MM.1S (cell line): ENCODE measurements at regions not wholly inside any gene's neighbourhood (a gene's known extent, or its start where the extent isn't known, plus 50 kb on each side); places are given as distances from the start of the nearest gene placed in this dataset.
A peak's percentile ranks its signal among the peaks of the same experiment; 100 is the strongest.

ENCODE experiments used
- DNase-seq: peaks from one replicate; pipeline ENCODE4 v3.0.0-alpha.2; 2015
- H2AFZ ChIP-seq: fragments of 300-600 bp; sonication (generic); 2 replicates; pipeline ENCODE4 v1.6.0; 2016; ENCODE audit warnings: antibody characterized with exemption, low read length
- H3F3A ChIP-seq: fragments of 300-600 bp; sonication (generic); 2 replicates; pipeline ENCODE4 v1.6.1; 2016; ENCODE audit warnings: mild to moderate bottlenecking, antibody characterized with exemption, low read length, moderate library complexity, mixed read lengths; ENCODE audit not compliant: insufficient read depth
- H3K27ac ChIP-seq: fragments of 300-600 bp; sonication (generic); 2 replicates; pipeline ENCODE4 v1.5.1; 2016; ENCODE audit warnings: mild to moderate bottlenecking, low read length
- H3K27me3 ChIP-seq: fragments of 300-600 bp; sonication (generic); replicated peaks from 2 replicates; pipeline ENCODE4 v1.6.0; 2016; ENCODE audit warnings: low read length; ENCODE audit not compliant: insufficient read depth
- H3K36me3 ChIP-seq: fragments of 300-600 bp; sonication (generic); replicated peaks from 2 replicates; pipeline ENCODE4 v1.6.1; 2016; ENCODE audit warnings: mild to moderate bottlenecking, low read length, mixed read lengths; ENCODE audit not compliant: insufficient read depth
- H3K4me1 ChIP-seq: fragments of 300-600 bp; sonication (generic); 2 replicates; pipeline ENCODE4 v1.6.1; 2016; ENCODE audit warnings: low read length, mixed read lengths
- H3K4me2 ChIP-seq: fragments of 300-600 bp; sonication (generic); 2 replicates; pipeline ENCODE4 v1.6.0; 2016; ENCODE audit warnings: low read depth, low read length
- H3K4me3 ChIP-seq: fragments of 300-600 bp; sonication (generic); 2 replicates; pipeline ENCODE4 v1.5.1; 2016; ENCODE audit warnings: low read length, mixed read lengths
- H3K79me2 ChIP-seq: fragments of 300-600 bp; sonication (generic); 2 replicates; pipeline ENCODE4 v1.6.1; 2016; ENCODE audit warnings: mixed run types, low read length, mixed read lengths
- H3K9ac ChIP-seq: fragments of 300-600 bp; sonication (generic); 2 replicates; pipeline ENCODE4 v1.6.1; 2016; ENCODE audit warnings: low read length, mixed read lengths
- H3K9me2 ChIP-seq: fragments of 300-600 bp; sonication (generic); replicated peaks from 2 replicates; pipeline ENCODE4 v1.6.1; 2016; ENCODE audit warnings: mild to moderate bottlenecking, low read length, mixed read lengths; ENCODE audit not compliant: insufficient read depth
- H3K9me3 ChIP-seq: fragments of 300-600 bp; sonication (generic); replicated peaks from 2 replicates; pipeline ENCODE4 v1.6.1; 2016; ENCODE audit warnings: mild to moderate bottlenecking, low read length, mixed read lengths; ENCODE audit not compliant: insufficient read depth
- H4K20me1 ChIP-seq: fragments of 300-600 bp; sonication (generic); 2 replicates; pipeline ENCODE4 v1.6.1; 2016; ENCODE audit warnings: mild to moderate bottlenecking, low read length, moderate library complexity, mixed read lengths; ENCODE audit not compliant: insufficient read depth
- CTCF ChIP-seq: fragments of 300-600 bp; sonication (generic); IDR thresholded peaks from 2 replicates; pipeline ENCODE4 v1.5.1; 2016; ENCODE audit warnings: antibody characterized with exemption, low read length, mixed read lengths
- EZH2 ChIP-seq: fragments of 300-600 bp; sonication (generic); optimal IDR thresholded peaks from 2 replicates; pipeline ENCODE3; 2017; ENCODE audit warnings: low read depth, mild to moderate bottlenecking, antibody characterized with exemption, low read length, mixed read lengths
- EZH2phosphoT487 ChIP-seq: fragments of 300-600 bp; sonication (generic); IDR thresholded peaks from 2 replicates; pipeline ENCODE4 v1.6.1; 2018; ENCODE audit warnings: antibody characterized with exemption, low read length

DNA sequence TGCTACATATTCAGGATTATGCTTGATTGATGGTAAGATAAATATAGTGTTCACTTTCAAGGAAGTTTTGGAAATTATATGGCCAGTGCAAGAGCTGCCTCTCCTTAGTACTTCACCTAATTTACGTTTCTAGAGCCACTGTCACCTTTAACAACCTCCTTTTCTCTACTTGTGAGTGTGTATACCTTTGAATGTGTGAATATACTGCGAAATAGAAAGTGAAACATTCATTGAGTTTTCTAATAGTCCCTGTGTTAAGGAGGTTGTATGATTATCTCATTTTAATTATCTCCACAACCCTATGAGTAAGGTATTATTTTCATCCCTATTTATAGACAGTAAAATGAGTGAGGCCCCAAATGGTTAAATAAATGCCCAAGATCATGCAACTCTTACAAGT lies 1050.5 kb downstream of the XPNPEP1 start:
- Histone ChIP-seq H2AFZ (no peak overlapping the region), H3K36me3 (no peaks in the 10 kb centered on the region), H3K79me2 (no peaks in the 10 kb centered on the region), H3K4me2 (no peak overlapping the region), H3K4me3 (no peak overlapping the region), H3K9me3 (no peaks in the 10 kb centered on the region), H3K9ac (no peak overlapping the region), H3K27me3 (no peaks in the 10 kb centered on the region), H3F3A (no peaks in the 10 kb centered on the region), H4K20me1 (no peaks in the 10 kb centered on the region), H3K9me2 (no peaks in the 10 kb centered on the region), H3K27ac (no peak overlapping the region), H3K4me1 (no peaks in the 10 kb centered on the region)
- peak; percentile 19 for DNase-seq
- no peak for TF ChIP-seq EZH2phosphoT487
- no peak for TF ChIP-seq CTCF
- no peak for TF ChIP-seq EZH2

GRCh38 chr10:108868881-108869280 lies 1054.4 kb downstream of the XPNPEP1 start:
- TF ChIP-seq EZH2 (no peak), EZH2phosphoT487 (no peak), CTCF (no peak)
- H3K36me3 ChIP-seq: no peaks in the 10 kb centered on the region
- no peak overlapping the region for H2AFZ ChIP-seq
- no peaks in the 10 kb centered on the region for H3K9me3 ChIP-seq
- no peaks in the 10 kb centered on the region for H3K27me3 ChIP-seq
- no peaks in the 10 kb centered on the region for H4K20me1 ChIP-seq
- H3K27ac ChIP-seq: no peak overlapping the region
- no peak overlapping the region for H3K9ac ChIP-seq
- no peak overlapping the region for H3K4me3 ChIP-seq
- no peak overlapping the region for H3K4me2 ChIP-seq
- H3K79me2 ChIP-seq: no peaks in the 10 kb centered on the region
- H3K4me1 ChIP-seq: no peaks in the 10 kb centered on the region
- no peaks in the 10 kb centered on the region for H3F3A ChIP-seq
- H3K9me2 ChIP-seq: no peaks in the 10 kb centered on the region
- no peak for DNase-seq

DNA sequence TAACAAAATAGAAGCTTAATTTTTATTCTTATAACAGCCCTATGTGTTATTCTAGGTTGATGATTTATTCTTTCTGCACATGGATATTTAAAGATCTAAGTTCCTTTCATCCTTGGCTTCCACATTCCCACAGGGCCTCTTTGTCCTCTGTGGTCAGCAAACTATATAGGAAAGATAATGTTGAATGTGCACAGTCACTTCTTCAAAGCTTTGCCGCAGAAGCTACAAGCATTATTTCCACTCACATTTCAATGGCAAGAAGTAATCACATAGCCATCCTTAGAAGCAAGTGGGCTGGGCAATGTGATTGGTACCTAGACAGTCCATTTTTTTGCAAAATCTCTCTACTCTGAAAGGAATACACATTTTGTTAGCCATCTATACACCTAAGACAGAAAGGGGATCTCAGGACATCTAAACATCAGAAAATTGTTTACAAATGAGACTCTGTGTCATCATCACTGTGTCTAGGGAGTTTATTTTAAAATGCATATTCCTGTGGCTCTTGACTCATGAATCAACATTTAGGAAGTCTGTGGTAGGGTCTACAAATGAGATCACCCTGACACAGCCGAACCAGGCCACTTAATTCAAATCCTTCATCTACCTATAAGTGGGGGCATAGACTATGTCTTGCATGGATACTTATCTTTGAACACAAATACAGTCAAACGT lies 1060.5 kb downstream of the XPNPEP1 start:
- H3K4me3 ChIP-seq: no peak overlapping the region
- DNase-seq: no peak
- H3K9me3 ChIP-seq: no peaks in the 10 kb centered on the region
- no peak overlapping the region for H2AFZ ChIP-seq
- no peak for TF ChIP-seq CTCF
- no peak for TF ChIP-seq EZH2phosphoT487
- no peak for TF ChIP-seq EZH2
- no peaks in the 10 kb centered on the region for H3K36me3 ChIP-seq
- no peaks in the 10 kb centered on the region for H3K4me1 ChIP-seq
- H3K4me2 ChIP-seq: no peak overlapping the region
- H3F3A ChIP-seq: no peaks in the 10 kb centered on the region
- H3K9me2 ChIP-seq: no peaks in the 10 kb centered on the region
- H4K20me1 ChIP-seq: no peaks in the 10 kb centered on the region
- H3K9ac ChIP-seq: no peak overlapping the region
- H3K27ac ChIP-seq: no peak overlapping the region
- H3K27me3 ChIP-seq: no peaks in the 10 kb centered on the region
- H3K79me2 ChIP-seq: no peaks in the 10 kb centered on the region
